GM18511 (cell line): ENCODE measurements at regions not wholly inside any gene's neighbourhood (a gene's known extent, or its start where the extent isn't known, plus 50 kb on each side); places are given as distances from the start of the nearest gene placed in this dataset.

Experiments used
- ATAC-seq: cut with Tn5 transposase; IDR thresholded peaks from one replicate; pipeline ENCODE4 v1.9.1; 2021; ENCODE audit warnings: mild to moderate bottlenecking, moderate library complexity; ENCODE audit not compliant: unreplicated experiment

DNA sequence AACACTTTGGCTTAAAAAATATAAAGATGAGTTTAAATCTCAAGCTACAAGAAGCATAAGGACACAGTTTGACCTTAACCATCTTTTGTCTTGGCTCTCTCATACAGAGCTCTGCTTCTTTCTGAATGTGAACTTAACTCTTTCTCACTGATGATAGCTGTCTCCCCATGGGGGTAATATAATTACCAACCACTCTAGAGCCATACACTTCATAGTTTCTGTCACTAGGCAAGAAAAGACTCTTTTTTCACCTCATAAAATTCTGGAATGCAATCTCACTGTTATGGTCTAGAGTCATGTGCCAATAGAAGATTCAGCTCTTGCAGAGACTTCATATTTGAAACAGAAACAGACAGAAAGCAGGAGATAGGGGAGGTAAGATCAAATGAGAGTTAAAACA, 481.7 kb upstream of the AGA start:
- no peak for ATAC-seq

GRCh38 chr4:177937041-177937440, 494.8 kb upstream of the AGA start:
- no peak for ATAC-seq

DNA sequence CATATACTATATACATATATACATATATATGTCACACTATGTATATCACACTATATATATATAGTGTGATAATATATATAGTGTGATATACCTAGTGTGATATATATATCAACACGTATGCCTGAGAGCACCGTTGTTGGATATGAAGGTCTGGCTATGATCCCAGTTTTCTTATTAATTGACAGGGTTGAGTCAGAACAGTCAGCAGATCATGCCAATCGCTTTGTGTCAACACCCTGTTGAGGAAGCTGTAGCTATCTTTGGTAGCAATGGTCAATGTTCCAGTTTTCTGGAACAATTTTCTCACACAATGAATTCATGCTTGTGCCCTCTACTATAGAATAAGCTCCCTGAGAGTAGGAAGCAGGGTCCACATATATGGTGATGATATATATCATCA, 496.0 kb upstream of the AGA start:
- no peak for ATAC-seq

DNA sequence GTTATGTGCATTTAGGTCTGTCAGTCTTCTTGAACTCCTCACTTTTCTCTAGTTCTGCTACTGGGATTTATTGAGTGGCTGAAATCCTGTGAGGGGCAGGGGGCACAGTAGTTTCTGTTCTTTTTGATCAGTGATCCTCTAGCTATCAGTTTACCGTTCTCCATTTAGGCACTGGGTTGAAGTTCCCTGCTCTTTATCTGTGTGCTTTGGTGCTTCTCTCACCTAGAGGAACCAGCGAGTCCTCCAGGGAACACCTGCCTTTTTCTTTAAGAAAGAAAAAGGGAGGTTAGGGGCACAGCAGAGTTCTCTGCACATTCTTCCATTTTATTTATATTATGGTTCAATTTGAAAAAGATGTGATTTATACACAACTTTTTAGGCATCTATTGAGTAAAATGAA, 503.0 kb upstream of the AGA start:
- no peak for ATAC-seq

- ATAC-seq, result no peak
These were observed 505.4 kb upstream of the AGA start for GRCh38 chr4:177947607-177948006.

DNA sequence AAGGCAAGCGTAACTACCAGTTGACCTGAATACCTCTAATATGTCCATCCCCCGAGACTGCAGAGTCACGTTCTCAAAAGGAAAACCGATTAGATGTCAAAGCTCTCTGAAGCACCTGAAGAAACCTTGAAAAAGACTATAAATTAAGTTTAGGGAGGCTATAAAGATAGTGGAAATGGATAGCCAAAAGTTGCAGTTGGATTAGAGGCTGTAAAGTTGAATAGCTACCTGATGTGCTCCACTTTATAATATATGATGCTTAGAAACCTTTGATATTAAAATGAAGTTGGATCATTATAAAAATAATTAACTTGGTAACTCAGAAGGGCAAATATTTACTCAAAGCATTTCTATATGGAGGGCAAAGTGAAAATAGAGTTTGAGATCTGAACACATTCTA, 506.6 kb upstream of the AGA start:
- ATAC-seq, result no peak

DNA sequence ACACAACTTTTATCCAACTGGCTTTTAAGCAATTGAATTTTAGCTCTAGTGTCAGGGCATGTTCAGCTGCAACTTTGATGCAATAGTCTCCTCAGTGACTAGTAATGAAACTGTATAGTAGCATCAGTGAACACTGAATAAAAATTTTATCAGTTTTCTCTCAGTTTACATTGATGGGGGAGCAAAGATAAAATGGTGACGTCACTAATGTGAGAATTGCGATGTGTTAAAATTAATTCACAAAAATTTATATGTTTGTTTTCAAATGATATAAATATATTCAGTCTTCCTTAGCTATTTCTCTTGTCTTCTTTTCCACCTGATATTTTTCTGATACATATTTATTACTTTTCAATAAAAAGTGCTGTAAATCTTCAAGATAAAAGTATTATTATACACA, 508.8 kb upstream of the AGA start:
- no peak for ATAC-seq

DNA sequence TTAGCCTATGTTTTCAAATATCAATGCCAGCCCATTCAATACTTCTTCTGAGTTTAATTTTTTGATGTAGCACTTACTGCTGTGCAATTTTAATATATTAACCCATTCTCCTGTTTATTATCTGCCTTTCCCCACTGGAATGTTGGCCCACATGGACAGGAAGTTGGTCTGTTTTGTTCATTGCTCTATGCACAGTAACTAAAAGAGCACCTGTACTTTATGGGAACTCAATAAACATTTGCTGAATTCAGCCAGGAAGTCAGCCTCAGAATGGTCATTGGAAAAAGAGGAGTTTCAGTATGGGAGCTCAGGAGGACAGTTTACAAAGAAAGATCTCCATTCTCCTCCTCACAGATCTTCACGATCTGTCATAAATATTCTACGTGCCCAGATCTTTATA, 510.5 kb upstream of the AGA start:
- ATAC-seq, result no peak

DNA sequence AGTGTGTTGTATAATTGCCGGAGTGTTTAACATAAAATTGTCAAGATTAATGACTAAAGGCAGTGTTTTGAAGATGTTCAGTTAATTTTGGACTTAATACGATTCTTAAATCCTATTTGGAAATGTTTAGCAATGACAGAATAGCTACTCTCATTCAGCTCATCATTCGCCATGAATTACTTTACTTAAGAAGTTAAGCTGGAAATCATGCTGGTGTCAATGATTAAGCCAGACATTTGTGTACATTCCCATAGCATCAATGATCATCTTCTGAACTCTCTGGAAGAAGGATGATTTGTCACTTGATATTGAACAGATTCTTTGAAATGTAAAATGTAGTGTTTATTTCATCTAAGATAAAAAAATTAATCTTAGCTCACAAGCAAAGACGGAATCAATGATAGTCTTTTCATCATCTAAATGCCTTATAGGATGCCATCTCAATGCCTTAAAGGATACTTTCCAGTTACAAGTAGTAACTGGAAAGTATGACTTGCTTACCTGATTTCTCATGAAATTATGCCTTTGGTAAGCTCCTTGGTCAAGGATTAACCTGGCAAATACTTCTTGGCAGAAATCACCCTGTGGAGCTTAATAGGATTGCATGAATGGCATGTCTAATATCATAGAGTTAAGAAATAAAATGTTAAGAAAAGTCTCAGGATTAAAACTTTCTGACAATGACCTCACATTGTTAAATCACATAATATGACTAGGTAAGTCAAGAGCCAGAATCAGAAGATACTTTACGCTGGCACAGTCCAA, 515.5 kb upstream of the AGA start:
- ATAC-seq, result no peak

DNA sequence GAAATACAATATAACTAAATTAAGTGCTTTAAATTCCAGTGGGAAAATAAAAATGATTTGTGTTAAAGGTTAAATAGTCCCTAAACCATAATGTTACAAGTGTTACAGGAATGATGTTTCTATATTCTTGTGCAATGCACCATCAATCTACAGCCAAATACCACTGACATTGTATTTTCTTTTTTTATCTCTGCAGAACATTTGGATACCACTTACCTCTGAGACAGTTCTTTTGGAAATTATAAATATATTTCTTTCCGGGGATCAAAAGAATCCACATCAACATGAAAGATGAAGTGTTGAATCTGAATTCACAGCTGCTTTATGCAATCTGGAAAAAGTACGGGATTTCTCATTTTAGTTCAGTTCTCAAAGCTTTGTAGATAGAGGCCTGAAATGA, 518.3 kb upstream of the AGA start:
- no peak for ATAC-seq

DNA sequence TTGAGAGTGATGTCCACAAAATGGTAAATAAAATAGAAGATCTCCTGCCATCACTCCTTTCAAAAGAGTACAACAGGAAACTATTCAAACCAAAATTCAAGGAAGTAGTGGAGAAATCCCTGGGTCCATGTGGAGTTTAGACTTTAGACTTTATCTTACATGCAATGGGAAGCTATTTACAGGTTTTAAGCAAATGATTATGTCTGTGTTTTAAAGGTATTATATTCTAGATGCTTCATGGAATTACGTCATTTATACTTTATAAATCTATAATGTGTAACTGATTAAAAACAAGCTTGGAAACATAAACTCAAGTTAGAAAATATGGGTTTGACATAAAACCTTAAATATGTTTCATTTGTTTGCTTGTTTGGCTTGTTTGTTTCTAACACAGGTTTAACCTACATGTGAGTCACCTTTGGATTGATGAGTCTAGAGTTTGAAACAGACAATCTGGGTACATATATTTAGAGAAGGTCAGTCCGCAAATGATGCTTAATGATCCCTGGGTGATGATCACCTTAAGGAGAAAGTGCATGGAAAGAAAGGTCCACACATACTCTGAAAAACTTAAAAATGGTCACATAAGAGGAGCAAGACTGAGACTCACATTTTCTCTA, 519.6 kb upstream of the AGA start:
- no peak for ATAC-seq

- ATAC-seq, result no peak
These were observed 521.8 kb upstream of the AGA start for GRCh38 chr4:177964061-177964460.

DNA sequence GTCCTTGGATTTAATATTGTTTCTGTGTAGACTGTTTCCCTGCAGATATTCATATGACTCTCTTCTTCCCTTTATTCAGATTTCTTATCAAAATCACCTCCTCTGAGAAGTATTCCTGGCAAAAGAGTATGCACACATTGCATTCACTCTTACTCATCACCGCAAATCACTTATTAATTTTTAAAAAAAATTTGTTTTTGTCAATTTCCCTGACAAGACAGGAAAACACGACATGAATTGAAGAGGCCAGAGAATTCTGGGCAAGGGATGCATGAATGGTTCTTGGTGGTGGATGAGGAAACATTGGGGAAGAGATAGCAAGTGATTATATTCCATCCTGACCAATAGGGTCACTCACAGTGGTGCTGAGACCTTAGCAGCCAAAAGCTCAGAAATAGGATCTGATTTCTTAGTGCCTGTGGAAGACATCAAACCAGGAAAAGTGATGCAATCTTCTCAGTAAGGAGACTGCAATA, 522.5 kb upstream of the AGA start:
- ATAC-seq, result no peak

DNA sequence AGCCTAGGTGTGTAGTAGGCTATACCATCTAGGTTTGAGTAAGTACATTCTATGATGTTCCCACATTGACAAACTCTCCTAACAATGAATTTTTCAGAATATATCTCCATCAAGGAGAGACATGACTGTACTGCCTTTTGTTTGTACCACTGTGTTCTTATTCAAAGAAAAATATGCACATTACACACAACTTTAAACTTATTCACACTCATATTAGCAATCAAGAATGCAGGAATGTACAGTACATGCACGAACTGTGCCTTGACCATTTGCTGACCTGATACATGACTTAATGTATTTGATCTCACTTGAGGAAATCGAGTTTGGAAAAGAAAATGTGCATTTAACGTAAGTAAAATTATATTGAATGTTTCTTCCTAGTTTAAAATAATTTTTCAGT, 525.1 kb upstream of the AGA start:
- ATAC-seq, result no peak

DNA sequence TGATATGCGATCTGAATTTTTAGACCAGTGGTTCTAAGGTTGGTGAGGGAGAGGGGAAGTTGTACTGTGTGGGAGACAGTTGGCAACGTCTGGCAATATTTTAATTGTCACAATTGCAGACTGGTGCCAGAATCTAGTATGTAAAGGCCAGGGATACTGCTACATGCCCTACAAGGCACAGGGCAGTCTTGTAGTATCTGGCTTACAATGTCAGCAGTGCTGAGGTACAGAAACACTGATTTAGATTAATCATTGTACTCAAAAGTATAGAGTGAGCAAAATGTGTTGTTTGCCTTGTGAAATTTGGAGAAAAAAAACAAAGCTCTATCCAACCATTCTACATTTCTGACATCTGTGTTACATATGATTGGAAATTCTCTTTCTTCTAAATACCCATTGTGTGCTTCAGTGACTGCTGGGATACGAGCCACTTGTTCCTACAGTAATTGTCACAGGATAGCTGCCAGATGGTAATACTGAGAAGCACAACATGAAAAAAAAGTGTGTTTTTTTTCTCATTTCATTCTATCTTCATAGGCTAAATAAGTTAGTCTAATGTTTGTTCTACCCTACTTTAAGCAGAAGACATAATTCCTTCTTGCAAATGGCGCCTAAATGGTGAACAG, 526.7 kb upstream of the AGA start:
- no peak for ATAC-seq

- ATAC-seq, result no peak
These were observed 532.2 kb upstream of the AGA start for GRCh38 chr4:177974461-177974860.

DNA sequence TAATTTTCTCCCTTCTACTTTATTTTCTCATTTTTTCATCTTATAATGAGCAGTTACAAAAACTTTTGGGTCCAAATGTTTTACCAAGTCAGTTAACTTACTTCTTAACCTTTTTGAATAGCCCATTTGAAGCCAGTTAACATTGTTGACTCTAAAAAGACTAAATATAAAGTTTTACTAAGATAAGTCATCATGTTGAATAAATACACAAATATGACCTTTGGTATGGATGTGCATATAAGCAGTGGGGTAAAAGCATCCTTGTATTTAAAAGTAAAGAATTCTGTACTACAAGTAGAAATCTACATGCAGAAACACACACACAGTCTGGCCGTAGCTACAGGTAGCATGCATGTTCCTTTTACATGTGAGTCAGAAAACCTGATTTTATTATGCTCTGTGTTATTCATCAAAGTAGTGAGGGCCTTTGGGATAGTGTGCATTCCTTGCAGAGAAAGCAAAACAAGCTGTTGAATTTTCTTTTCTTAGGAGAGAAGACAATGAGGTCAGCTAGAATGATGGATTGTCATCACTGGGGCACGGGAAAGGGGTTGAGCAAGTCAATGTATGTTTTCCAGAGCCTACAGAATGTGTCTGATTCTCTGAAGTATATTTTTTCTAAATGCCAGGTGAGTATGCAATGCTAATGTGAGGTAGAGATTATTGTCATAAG, 533.2 kb upstream of the AGA start:
- ATAC-seq, result no peak

DNA sequence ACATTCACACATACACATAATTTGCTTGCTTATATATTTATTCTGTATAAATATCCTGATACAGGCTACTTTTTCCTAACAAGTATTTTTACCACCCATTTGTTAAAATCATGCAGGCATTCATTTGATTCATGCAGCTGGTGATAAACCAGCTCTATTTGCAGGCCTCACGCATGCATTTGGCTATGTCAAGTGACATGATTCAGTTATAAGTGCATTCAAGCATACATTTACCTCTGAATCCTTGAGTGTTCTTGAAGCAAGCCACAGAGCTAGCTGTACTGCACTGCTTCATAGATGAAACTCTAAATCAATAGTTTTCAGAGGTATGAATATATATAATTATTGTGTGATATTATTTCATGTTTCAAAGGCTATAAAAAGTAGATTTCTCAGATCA, 544.0 kb upstream of the AGA start:
- no peak for ATAC-seq

- no peak for ATAC-seq
These were observed 545.7 kb upstream of the AGA start for GRCh38 chr4:177987896-177988295.

DNA sequence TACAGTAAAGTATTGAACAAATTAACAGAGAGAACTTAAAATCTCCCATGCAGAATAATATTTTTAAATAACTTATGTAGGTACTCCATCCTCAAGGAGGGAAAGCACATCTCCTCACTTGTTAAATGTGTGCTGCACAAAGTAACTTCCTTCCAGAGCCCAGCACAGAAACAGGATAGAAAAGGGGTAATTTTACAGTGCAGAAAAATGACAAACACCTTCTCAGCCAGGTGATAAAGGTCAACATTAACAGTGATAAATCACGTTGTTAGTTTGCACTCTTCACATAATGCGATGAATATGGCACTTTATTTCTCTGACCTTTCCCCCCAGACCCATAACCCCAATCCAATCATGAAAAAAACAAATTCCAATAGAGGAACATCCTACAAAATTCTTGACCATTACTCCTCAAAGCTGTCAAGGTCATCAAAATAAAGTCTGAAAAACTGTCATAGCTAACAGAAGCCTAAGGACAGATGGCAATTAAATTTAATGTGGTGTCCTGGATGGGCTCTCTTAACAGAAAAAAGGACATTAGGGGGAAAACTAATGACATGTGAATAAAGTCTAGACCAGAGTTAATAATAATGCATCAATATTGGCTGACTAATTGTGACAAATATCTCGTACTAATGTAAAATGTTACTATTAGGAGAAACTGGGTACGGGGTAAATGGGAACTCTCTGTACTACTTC, 547.4 kb upstream of the AGA start:
- no peak for ATAC-seq

DNA sequence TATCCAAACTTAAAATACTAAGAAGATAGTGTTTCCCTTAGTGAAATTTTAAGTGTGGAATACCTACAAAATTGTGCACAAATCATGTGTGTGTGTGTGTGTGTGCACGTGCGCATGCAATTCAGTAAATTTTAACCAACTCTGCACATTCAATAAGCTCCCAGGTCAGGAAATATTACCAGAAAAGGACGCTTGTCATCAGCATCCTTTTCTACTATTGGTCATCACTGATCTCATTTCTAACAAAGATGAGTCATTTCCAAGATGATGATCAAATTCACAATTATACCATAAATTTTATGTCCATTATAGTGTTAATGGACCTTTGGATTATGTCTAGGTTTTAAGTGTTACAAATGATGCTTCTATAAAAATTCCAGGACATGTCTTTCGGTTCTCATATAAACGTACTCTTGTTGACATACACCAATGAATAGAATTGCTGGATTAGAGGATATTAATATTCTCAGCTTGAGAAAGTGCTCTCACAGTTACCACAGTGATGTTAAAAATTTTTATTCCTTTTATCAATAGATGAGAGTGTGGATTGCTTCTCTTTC, 560.9 kb upstream of the AGA start:
- no peak for ATAC-seq
